Parathyroid adenoma (tissue), 2 donors: ENCODE measurements at regions not wholly inside any gene's neighbourhood (a gene's known extent, or its start where the extent isn't known, plus 50 kb on each side); places are given as distances from the start of the nearest gene placed in this dataset.
"Not testable (repeated sequence)": the region's sequence is repeated elsewhere in the genome, so short reads cannot be mapped to it uniquely, and the experiment has no call there.

ENCODE experiments used
- H2AFZ ChIP-seq: fragments of 300-600 bp; sonication (generic); one replicate; pipeline ENCODE4 v1.7.0; 2017; ENCODE audit warnings: antibody characterized with exemption, mild to moderate bottlenecking
- H3K27ac ChIP-seq: fragments of 300-600 bp; sonication (generic); one replicate; pipeline ENCODE4 v1.7.0; 2017
- H3K27me3 ChIP-seq: fragments of 300-600 bp; sonication (generic); one replicate; pipeline ENCODE4 v1.7.0; 2017; ENCODE audit warnings: low read length; ENCODE audit not compliant: control insufficient read depth, insufficient read depth
- H3K36me3 ChIP-seq: fragments of 300-600 bp; sonication (generic); one replicate; pipeline ENCODE4 v1.7.0; 2017; ENCODE audit warnings: low read length; ENCODE audit not compliant: control insufficient read depth, insufficient read depth
- H3K4me1 ChIP-seq: fragments of 300-600 bp; sonication (generic); one replicate; pipeline ENCODE4 v1.7.0; 2017; ENCODE audit warnings: control low read depth
- H3K4me2 ChIP-seq: fragments of 300-600 bp; sonication (generic); one replicate; pipeline ENCODE4 v1.7.0; 2017; ENCODE audit warnings: low read length
- H3K4me3 ChIP-seq: fragments of 300-600 bp; sonication (generic); one replicate; pipeline ENCODE4 v1.7.0; 2017; ENCODE audit warnings: low read depth, low read length
- H3K79me2 ChIP-seq: fragments of 300-600 bp; sonication (generic); one replicate; pipeline ENCODE4 v1.7.0; 2017; ENCODE audit warnings: control low read depth
- H3K9ac ChIP-seq: fragments of 300-600 bp; sonication (generic); one replicate; pipeline ENCODE4 v1.7.0; 2017; ENCODE audit warnings: mild to moderate bottlenecking
- H3K9me3 ChIP-seq: fragments of 300-600 bp; sonication (generic); one replicate; pipeline ENCODE4 v1.7.0; 2017; ENCODE audit warnings: low read length; ENCODE audit not compliant: control insufficient read depth
- CTCF ChIP-seq: fragments of 300-600 bp; sonication (generic); IDR thresholded peaks from one replicate; pipeline ENCODE4 v1.7.0; 2017; ENCODE audit warnings: antibody characterized with exemption, mild to moderate bottlenecking
- donor health status: primary hyperparathyroidism.

DNA sequence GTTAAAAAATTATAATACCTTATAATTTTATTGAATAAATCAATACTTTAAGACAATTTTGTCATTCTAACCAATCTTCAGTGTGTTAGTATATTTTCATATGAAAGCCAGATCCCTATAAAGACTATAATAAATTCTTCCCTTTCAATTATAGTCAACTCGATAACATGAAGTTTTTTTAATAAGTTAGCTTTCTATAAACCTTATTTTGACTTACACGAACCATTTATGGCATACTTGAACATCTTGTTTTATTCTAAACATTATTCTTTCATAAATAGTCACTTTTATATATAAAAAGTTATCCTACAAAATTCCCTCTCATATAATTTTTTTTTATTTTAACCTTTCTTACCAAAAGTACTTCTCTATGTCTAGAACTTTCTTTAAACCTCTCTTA lies 1002.3 kb downstream of the TMEM121 start:
- H3K4me1 ChIP-seq, result no peaks in the 10 kb centered on the region
- no peaks in the 10 kb centered on the region for H3K36me3 ChIP-seq
- no peaks in the 10 kb centered on the region for H3K9me3 ChIP-seq
- H3K27ac ChIP-seq, result no peak overlapping the region
- H2AFZ ChIP-seq, result no peak overlapping the region
- TF ChIP-seq CTCF, result no peak
- H3K4me2 ChIP-seq, result no peak overlapping the region
- H3K9ac ChIP-seq, result no peak overlapping the region
- no peak overlapping the region for H3K4me3 ChIP-seq
- no peaks in the 10 kb centered on the region for H3K27me3 ChIP-seq
- no peaks in the 10 kb centered on the region for H3K79me2 ChIP-seq

DNA sequence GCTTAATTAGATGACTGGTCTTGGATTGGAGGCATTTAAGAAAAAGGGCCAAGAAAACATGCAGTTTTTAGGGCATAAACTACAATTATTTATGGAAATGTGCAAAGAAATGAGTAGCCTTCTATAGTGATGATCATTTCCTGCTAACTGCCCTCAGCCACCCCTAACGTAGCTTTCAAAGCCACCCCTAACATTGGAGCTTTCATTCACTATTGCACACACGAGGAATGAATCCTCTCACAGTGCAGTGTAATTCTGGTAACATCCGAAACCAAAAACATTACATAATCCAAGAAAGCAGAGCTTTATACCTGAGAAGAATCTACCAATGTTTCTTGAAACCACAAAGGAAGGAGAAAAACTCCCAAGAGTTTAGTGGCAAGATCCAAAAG lies 1003.6 kb downstream of the TMEM121 start:
- H3K27me3 ChIP-seq, result no peaks in the 10 kb centered on the region
- no peaks in the 10 kb centered on the region for H3K4me1 ChIP-seq
- H3K27ac ChIP-seq, result no peak overlapping the region
- no peak overlapping the region for H3K4me3 ChIP-seq
- no peak overlapping the region for H3K9ac ChIP-seq
- TF ChIP-seq CTCF, result no peak
- no peak overlapping the region for H2AFZ ChIP-seq
- H3K4me2 ChIP-seq, result no peak overlapping the region
- no peaks in the 10 kb centered on the region for H3K36me3 ChIP-seq
- H3K79me2 ChIP-seq, result no peaks in the 10 kb centered on the region
- H3K9me3 ChIP-seq, result no peaks in the 10 kb centered on the region

GRCh38 chr14:106530423-106531107 lies 1004.2 kb downstream of the TMEM121 start:
- no peak for TF ChIP-seq CTCF
- Histone ChIP-seq H3K79me2 (no peaks in the 10 kb centered on the region), H3K4me2 (no peak overlapping the region), H3K27me3 (no peaks in the 10 kb centered on the region), H3K9me3 (no peaks in the 10 kb centered on the region), H3K36me3 (no peaks in the 10 kb centered on the region), H3K9ac (no peak overlapping the region), H2AFZ (no peak overlapping the region), H3K4me1 (no peaks in the 10 kb centered on the region), H3K27ac (no peak overlapping the region), H3K4me3 (no peak overlapping the region)

DNA sequence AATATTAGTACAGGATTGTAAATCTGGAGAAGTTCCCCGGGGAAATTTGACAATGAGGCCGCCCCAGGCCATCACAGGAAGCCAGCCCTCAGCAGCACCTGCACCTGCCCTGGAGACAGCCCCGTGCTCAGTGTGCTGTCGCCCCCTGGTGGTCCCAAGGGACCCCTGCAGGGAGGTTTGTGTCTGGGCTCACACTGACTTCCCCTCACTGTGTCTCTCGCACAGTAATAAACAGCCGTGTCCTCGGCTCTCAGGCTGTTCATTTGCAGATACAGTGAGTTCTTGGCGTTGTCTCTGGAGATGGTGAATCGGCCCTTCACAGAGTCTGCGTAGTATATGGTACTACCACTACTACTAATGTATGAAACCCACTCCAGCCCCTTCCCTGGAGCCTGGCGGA lies 1011.2 kb downstream of the TMEM121 start:
- H2AFZ ChIP-seq, H3K27me3 ChIP-seq, H3K27ac ChIP-seq, H3K4me3 ChIP-seq, H3K9me3 ChIP-seq, H3K4me2 ChIP-seq, H3K4me1 ChIP-seq, H3K36me3 ChIP-seq, H3K79me2 ChIP-seq, H3K9ac ChIP-seq: not testable (repeated sequence)

GRCh38 chr14:106538201-106538600 lies 1011.8 kb downstream of the TMEM121 start:
- Histone ChIP-seq H3K27ac (no peak overlapping the region), H3K4me3 (no peak overlapping the region), H3K9ac (no peak overlapping the region), H3K27me3 (no peaks in the 10 kb centered on the region), H3K36me3 (no peaks in the 10 kb centered on the region), H3K4me1 (no peaks in the 10 kb centered on the region), H2AFZ (no peak overlapping the region), H3K9me3 (no peaks in the 10 kb centered on the region), H3K79me2 (no peaks in the 10 kb centered on the region), H3K4me2 (no peak overlapping the region)
- TF ChIP-seq CTCF, result no peak
